SK-N-SH (cell line): ENCODE measurements at regions not wholly inside any gene's neighbourhood (a gene's known extent, or its start where the extent isn't known, plus 50 kb on each side); places are given as distances from the start of the nearest gene placed in this dataset.
A peak's percentile ranks its signal among the peaks of the same experiment; 100 is the strongest.

Source experiments
- CTCF ChIA-PET: fragments of 300-600, 350-600 bp; formaldehyde crosslinking; extraction: SDS; loops from one replicate; lab custom pipeline; 2021; lab: Yijun Ruan, JAX
- POLR2A ChIA-PET: fragments of 350-600 bp; sonication (Branson Sonifier 250); formaldehyde crosslinking; extraction: SDS; loops from one replicate; lab custom pipeline; 2020; ENCODE audit warnings: antibody characterized with exemption, inconsistent platforms; lab: Yijun Ruan, JAX
- DNase-seq: peaks from one replicate; pipeline ENCODE4 v3.0.0; 2012
- H2AFZ ChIP-seq: fragments of 200-600 bp; sonication (generic); 2 replicates; pipeline ENCODE4 v1.8.1; 2016; ENCODE audit warnings: antibody characterized with exemption, mild to moderate bottlenecking, low read depth
- H3F3A ChIP-seq: fragments of 200-600 bp; sonication (generic); replicated peaks from 2 replicates; pipeline ENCODE3; 2016; ENCODE audit warnings: antibody characterized with exemption, mild to moderate bottlenecking; ENCODE audit not compliant: insufficient read depth
- H3K27ac ChIP-seq, 2 experiments: fragments of 200-500 bp in 1 of 2; fragments of 200-600 bp in 1 of 2; sonication (Bioruptor generic) in 1 of 2; sonication (generic), shearing (Covaris generic) in 1 of 2; 2 replicates each; pipeline versions ENCODE4 v1.5.1 to v1.6.1; 2014 to 2016; ENCODE audit warnings: low read depth in 2 of 2, inconsistent platforms in 1 of 2, low read length in 1 of 2, mild to moderate bottlenecking in 1 of 2, mixed read lengths in 1 of 2
- H3K27me3 ChIP-seq: fragments of 200-600 bp; sonication (generic), shearing (Covaris generic); 2 replicates; pipeline ENCODE4 v1.6.1; 2016; ENCODE audit warnings: mixed run types; ENCODE audit not compliant: insufficient read depth
- H3K36me3 ChIP-seq, 2 experiments: fragments of 200-500 bp in 1 of 2; fragments of 200-600 bp in 1 of 2; sonication (Bioruptor generic) in 1 of 2; sonication (generic) in 1 of 2; replicated peaks in 1 of 2; 2 replicates each; pipeline versions ENCODE3 to v1.5.1; 2014 to 2016; ENCODE audit warnings: low read length in 1 of 2, mild to moderate bottlenecking in 1 of 2; ENCODE audit not compliant: insufficient read depth in 2 of 2, control insufficient read depth in 1 of 2
- H3K4me1 ChIP-seq, 2 experiments: fragments of 200-500 bp in 1 of 2; fragments of 200-600 bp in 1 of 2; sonication (Bioruptor generic) in 1 of 2; sonication (generic), shearing (Covaris generic) in 1 of 2; 2 replicates each; pipeline versions ENCODE4 v1.5.1 to v1.6.1; 2014 to 2016; ENCODE audit warnings: low read depth in 1 of 2, low read length in 1 of 2, mixed run types in 1 of 2; ENCODE audit not compliant: insufficient read depth in 2 of 2, control insufficient read depth in 1 of 2
- H3K4me2 ChIP-seq: fragments of 200-600 bp; sonication (generic), shearing (Covaris generic); 2 replicates; pipeline ENCODE4 v1.6.1; 2017; ENCODE audit warnings: mixed run types
- H3K4me3 ChIP-seq, 2 experiments: fragments of 200-500 bp in 1 of 2; fragments of 200-600 bp in 1 of 2; sonication (Bioruptor generic) in 1 of 2; sonication (generic), shearing (Covaris generic) in 1 of 2; 2 replicates each; pipeline versions ENCODE4 v1.5.1 to v1.8.1; 2014 to 2016; ENCODE audit warnings: low read depth in 2 of 2, inconsistent platforms in 1 of 2, low read length in 1 of 2, mild to moderate bottlenecking in 1 of 2, mixed read lengths in 1 of 2, moderate library complexity in 1 of 2
- H3K79me2 ChIP-seq: fragments of 200-600 bp; sonication (generic); 2 replicates; pipeline ENCODE4 v1.8.1; 2017; ENCODE audit warnings: mild to moderate bottlenecking; ENCODE audit not compliant: insufficient read depth
- H3K9ac ChIP-seq: fragments of 200-600 bp; sonication (generic); 2 replicates; pipeline ENCODE4 v1.6.1; 2017; ENCODE audit warnings: mixed run types
- H3K9me2 ChIP-seq: fragments of 200-600 bp; sonication (generic); 2 replicates; pipeline ENCODE4 v1.6.1; 2017; ENCODE audit warnings: mixed run types
- H3K9me3 ChIP-seq: fragments of 200-600 bp; sonication (generic); 2 replicates; pipeline ENCODE4 v1.6.1; 2017; ENCODE audit warnings: mixed run types, mild to moderate bottlenecking, moderate library complexity
- H4K20me1 ChIP-seq: fragments of 200-600 bp; sonication (generic); 2 replicates; pipeline ENCODE4 v1.6.1; 2017; ENCODE audit warnings: mild to moderate bottlenecking, mixed run types; ENCODE audit not compliant: insufficient read depth
- CHD2 ChIP-seq: fragments of 150-350 bp; IDR thresholded peaks from 2 replicates; pipeline ENCODE4 v1.6.1; 2018; ENCODE audit warnings: low read length; ENCODE audit not compliant: partially characterized antibody
- CTCF ChIP-seq: fragments of 200-600 bp; sonication (generic); IDR thresholded peaks from 2 replicates; pipeline ENCODE4 v1.6.1; 2017; ENCODE audit warnings: antibody characterized with exemption, mild to moderate bottlenecking, moderate library complexity
- FOSL2 ChIP-seq: IDR thresholded peaks from 2 replicates; pipeline ENCODE4 v1.4.0; 2012; ENCODE audit warnings: low read depth, mild to moderate bottlenecking, moderate library complexity, borderline replicate concordance
- FOXM1 ChIP-seq: IDR thresholded peaks from 2 replicates; pipeline ENCODE4 v1.4.0; 2012; ENCODE audit warnings: low read depth, mild to moderate bottlenecking
- GABPA ChIP-seq: IDR thresholded peaks from 2 replicates; pipeline ENCODE4 v1.4.0; 2012; ENCODE audit warnings: low read depth, mild to moderate bottlenecking
- GATA2 ChIP-seq: sonication (generic); formaldehyde crosslinking; IDR thresholded peaks from 2 replicates; pipeline ENCODE4 v1.5.0; 2020; ENCODE audit warnings: mild to moderate bottlenecking, missing genetic modification reagents
- IRF3 ChIP-seq: fragments of 150-350 bp; IDR thresholded peaks from 2 replicates; pipeline ENCODE4 v1.6.1; 2016; ENCODE audit warnings: mild to moderate bottlenecking, low read depth, low read length
- MEF2A ChIP-seq: IDR thresholded peaks from 2 replicates; pipeline ENCODE4 v1.4.0; 2012; ENCODE audit warnings: low read depth, borderline replicate concordance
- NRF1 ChIP-seq: IDR thresholded peaks from 2 replicates; pipeline ENCODE4 v1.6.1; 2012; ENCODE audit warnings: low read depth, mild to moderate bottlenecking, low read length
- POLR2AphosphoS5 ChIP-seq: IDR thresholded peaks from 2 replicates; pipeline ENCODE4 v1.6.1; 2012; ENCODE audit warnings: low read depth, low read length
- RAD21 ChIP-seq: IDR thresholded peaks from 2 replicates; pipeline ENCODE4 v1.6.1; 2012; ENCODE audit warnings: mild to moderate bottlenecking, low read length
- RXRA ChIP-seq: IDR thresholded peaks from 2 replicates; pipeline ENCODE4 v1.4.0; 2012; ENCODE audit warnings: low read depth, mild to moderate bottlenecking, borderline replicate concordance
- TAF1 ChIP-seq: IDR thresholded peaks from 2 replicates; pipeline ENCODE4 v1.6.1; 2012; ENCODE audit warnings: low read depth, mild to moderate bottlenecking, low read length, moderate library complexity, borderline replicate concordance
- USF1 ChIP-seq: IDR thresholded peaks from 2 replicates; pipeline ENCODE4 v1.4.0; 2012; ENCODE audit warnings: low read depth, borderline replicate concordance
- WGBS: methylation state at CpG from one replicate; pipeline ENCODE4 v1.1.6; 2017; ENCODE audit warnings: low lambda C conversion rate; 5-methylcytosine and 5-hydroxymethylcytosine counted together

GRCh38 chr1:93813076-93813475 is 65.9 kb downstream of the DNTTIP2 start:
- TF ChIP-seq MEF2A (no peak), CTCF (peak; percentile 28), TAF1 (no peak), IRF3 (no peak)
- ChIA-PET CTCF (interaction anchor here (0.9 to 14.5 kb wide), 39 partner anchors 10 to 505 kb away, joined by 3 to 591 read pairs (median 8); partner anchors contain the start of gene BCAR3), POLR2A (no interaction called here)
- H3K27me3 ChIP-seq: no peaks in the 10 kb centered on the region
- 94% methylated on average over 2 of the region's 2 CpGs for WGBS
- no peak for DNase-seq
- no peak overlapping the region for H3K4me2 ChIP-seq
- peaks cover 0 to 9% of the 10 kb centered on the region in 2 experiments for H3K36me3 ChIP-seq
- H3K4me1 ChIP-seq: peaks cover 34 to 45% of the 10 kb centered on the region in 2 experiments
- peak overlapping the region; percentile 14; the same call in 1 of the 2 replicates for H3K9ac ChIP-seq
- peaks cover 5% of the 10 kb centered on the region; the same call in 1 of the 2 replicates for H3K79me2 ChIP-seq
- peak overlapping the region in 1 of 2 experiments; percentile 43; a peak in 2 of 4 replicates for H3K27ac ChIP-seq
- no peaks in the 10 kb centered on the region for H3K9me2 ChIP-seq
- H2AFZ ChIP-seq: 0 out of 2 replicates have a peak overlapping the region, but pooled peaks have one; percentile 4
- no peak overlapping the region for H3K4me3 ChIP-seq
- H3K9me3 ChIP-seq: peaks cover 4% of the 10 kb centered on the region; the same call in 1 of the 2 replicates
- H3F3A ChIP-seq: peaks cover 33% of the 10 kb centered on the region
- H4K20me1 ChIP-seq: no peaks in the 10 kb centered on the region

- ChIA-PET POLR2A (interaction anchor here (0.5 to 1.0 kb wide), 2 partner anchors 33 to 35 kb away, joined by 3 to 5 read pairs; no protein-coding TSS in a partner anchor), CTCF (interaction anchor here (1.0 to 14.5 kb wide), 8 partner anchors 9 to 507 kb away, joined by 3 to 591 read pairs (median 4); no protein-coding TSS in a partner anchor)
- Histone ChIP-seq H2AFZ (peak overlapping the region; percentile 36; the same call in 1 of the 2 replicates), H3F3A (peaks cover 32% of the 10 kb centered on the region), H3K27me3 (no peaks in the 10 kb centered on the region), H3K4me1 (peaks cover 23 to 31% of the 10 kb centered on the region in 2 experiments), H3K36me3 (peaks cover 0 to 14% of the 10 kb centered on the region in 2 experiments), H3K9me3 (peaks cover 6% of the 10 kb centered on the region; the same call in 1 of the 2 replicates), H3K27ac (peak overlapping the region in 1 of 2 experiments; percentile 65; a peak in 2 of 4 replicates), H3K4me3 (no peak overlapping the region), H3K9ac (no peak overlapping the region), H4K20me1 (no peaks in the 10 kb centered on the region), H3K9me2 (no peaks in the 10 kb centered on the region), H3K79me2 (peaks cover 10% of the 10 kb centered on the region; the same call in 1 of the 2 replicates), H3K4me2 (no peak overlapping the region)
- DNase-seq: no peak
- WGBS: 87% methylated on average over 7 of the region's 7 CpGs
- TF ChIP-seq CTCF: no peak
- TF ChIP-seq NRF1: no peak
- no peak for TF ChIP-seq FOSL2
- TF ChIP-seq CHD2: no peak
- TF ChIP-seq MEF2A: no peak
- no peak for TF ChIP-seq IRF3
- no peak for TF ChIP-seq USF1
- TF ChIP-seq FOXM1: no peak
- no peak for TF ChIP-seq GATA2
- no peak for TF ChIP-seq POLR2AphosphoS5
- no peak for TF ChIP-seq RXRA
- no peak for TF ChIP-seq GABPA
- no peak for TF ChIP-seq RAD21
Measured at GRCh38 chr1:93811326-93812065, 67.5 kb downstream of the DNTTIP2 start.
